ENCODE measurements at regions not wholly inside any gene's neighbourhood (a gene's known extent, or its start where the extent isn't known, plus 50 kb on each side); places are given as distances from the start of the nearest gene placed in this dataset.

GRCh38 chr2:234569776-234570430 is 73.0 kb upstream of the ARL4C start:
- H3K4me3 Mint-ChIP-seq (ENCODE audit: unreplicated experiment) = no peak overlapping the region
- ChIA-PET CTCF (no interaction called here), POLR2A (no interaction called here)
- no TSS peak for BruUV-seq (replicated peaks)
- H3K27me3 ChIP-seq (replicated peaks; ENCODE audit: control insufficient read depth, insufficient read depth, low read length) = no peaks in the 10 kb centered on the region
- H3K4me1 ChIP-seq = no peaks in the 10 kb centered on the region
- H3K4me1 Mint-ChIP-seq (ENCODE audit: low read depth, unreplicated experiment) = no peaks in the 10 kb centered on the region
- DNase-seq = no peak
- H3K9me3 ChIP-seq = no peaks in the 10 kb centered on the region
- peaks cover 2% of the 10 kb centered on the region for H3K27me3 Mint-ChIP-seq (ENCODE audit: insufficient read depth, unreplicated experiment)
- intact Hi-C loops (cut with micrococcal nuclease; ENCODE audit: unreplicated experiment) = no loop called here
- H3K36me3 Mint-ChIP-seq (ENCODE audit: insufficient read depth, unreplicated experiment) = no peaks in the 10 kb centered on the region
- H3K36me3 ChIP-seq (ENCODE audit: control insufficient read depth, insufficient read depth, low read length) = no peaks in the 10 kb centered on the region
- H3K27ac Mint-ChIP-seq (ENCODE audit: unreplicated experiment) = no peak overlapping the region
- TF ChIP-seq, protein P1, sequence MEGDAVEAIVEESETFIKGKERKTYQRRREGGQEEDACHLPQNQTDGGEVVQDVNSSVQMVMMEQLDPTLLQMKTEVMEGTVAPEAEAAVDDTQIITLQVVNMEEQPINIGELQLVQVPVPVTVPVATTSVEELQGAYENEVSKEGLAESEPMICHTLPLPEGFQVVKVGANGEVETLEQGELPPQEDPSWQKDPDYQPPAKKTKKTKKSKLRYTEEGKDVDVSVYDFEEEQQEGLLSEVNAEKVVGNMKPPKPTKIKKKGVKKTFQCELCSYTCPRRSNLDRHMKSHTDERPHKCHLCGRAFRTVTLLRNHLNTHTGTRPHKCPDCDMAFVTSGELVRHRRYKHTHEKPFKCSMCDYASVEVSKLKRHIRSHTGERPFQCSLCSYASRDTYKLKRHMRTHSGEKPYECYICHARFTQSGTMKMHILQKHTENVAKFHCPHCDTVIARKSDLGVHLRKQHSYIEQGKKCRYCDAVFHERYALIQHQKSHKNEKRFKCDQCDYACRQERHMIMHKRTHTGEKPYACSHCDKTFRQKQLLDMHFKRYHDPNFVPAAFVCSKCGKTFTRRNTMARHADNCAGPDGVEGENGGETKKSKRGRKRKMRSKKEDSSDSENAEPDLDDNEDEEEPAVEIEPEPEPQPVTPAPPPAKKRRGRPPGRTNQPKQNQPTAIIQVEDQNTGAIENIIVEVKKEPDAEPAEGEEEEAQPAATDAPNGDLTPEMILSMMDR (IDR thresholded peaks at IDR 0.05; ENCODE audit: insufficient read depth in 1 of 2, low read depth in 1 of 2, low read length in 1 of 2, severe bottlenecking in 1 of 2, unreplicated experiment in 1 of 2) = no peak
- H3K4me3 ChIP-seq (ENCODE audit: low read depth, low read length) = no peak overlapping the region
- no peaks in the 10 kb centered on the region for H3K9me3 Mint-ChIP-seq (ENCODE audit: unreplicated experiment)

GRCh38 chr2:234566622-234567021 is 69.7 kb upstream of the ARL4C start:
- ChIA-PET CTCF (no interaction called here), POLR2A (no interaction called here)
- Histone ChIP-seq H3K36me3 (ENCODE audit: control insufficient read depth, insufficient read depth, low read length) (no peaks in the 10 kb centered on the region), H3K9me3 (no peaks in the 10 kb centered on the region), H3K4me3 (ENCODE audit: low read depth, low read length) (no peak overlapping the region), H3K4me1 (no peaks in the 10 kb centered on the region), H3K27me3 (replicated peaks; ENCODE audit: control insufficient read depth, insufficient read depth, low read length) (no peaks in the 10 kb centered on the region)
- H3K4me1 Mint-ChIP-seq (ENCODE audit: low read depth, unreplicated experiment) = no peaks in the 10 kb centered on the region
- no peak overlapping the region for H3K27ac Mint-ChIP-seq (ENCODE audit: unreplicated experiment)
- peaks cover 2% of the 10 kb centered on the region for H3K27me3 Mint-ChIP-seq (ENCODE audit: insufficient read depth, unreplicated experiment)
- intact Hi-C loops (cut with micrococcal nuclease; ENCODE audit: unreplicated experiment) = no loop called here
- H3K4me3 Mint-ChIP-seq (ENCODE audit: unreplicated experiment) = no peak overlapping the region
- no peak for DNase-seq
- TF ChIP-seq, protein P1 (IDR thresholded peaks at IDR 0.05; ENCODE audit: insufficient read depth in 1 of 2, low read depth in 1 of 2, low read length in 1 of 2, severe bottlenecking in 1 of 2, unreplicated experiment in 1 of 2) = no peak
- peaks cover 4% of the 10 kb centered on the region for H3K9me3 Mint-ChIP-seq (ENCODE audit: unreplicated experiment)
- no TSS peak for BruUV-seq (replicated peaks)
- H3K36me3 Mint-ChIP-seq (ENCODE audit: insufficient read depth, unreplicated experiment) = no peaks in the 10 kb centered on the region

- BruUV-seq (replicated peaks) = no TSS peak
- peaks cover 2% of the 10 kb centered on the region for H3K27me3 Mint-ChIP-seq (ENCODE audit: insufficient read depth, unreplicated experiment)
- POLR2A ChIA-PET = no interaction called here
- H3K36me3 Mint-ChIP-seq (ENCODE audit: insufficient read depth, unreplicated experiment) = no peaks in the 10 kb centered on the region
- CTCF ChIA-PET = interaction anchor here (0.6 kb wide), 1 partner anchor 606 kb away, joined by 3 read pairs; no protein-coding TSS in a partner anchor
- no peak overlapping the region for H3K27ac Mint-ChIP-seq (ENCODE audit: unreplicated experiment)
- DNase-seq = no peak
- H3K9me3 Mint-ChIP-seq (ENCODE audit: unreplicated experiment) = peaks cover 10% of the 10 kb centered on the region
- Histone ChIP-seq H3K4me3 (ENCODE audit: low read depth, low read length) (no peak overlapping the region), H3K27me3 (replicated peaks; ENCODE audit: control insufficient read depth, insufficient read depth, low read length) (no peaks in the 10 kb centered on the region), H3K9me3 (no peaks in the 10 kb centered on the region), H3K4me1 (no peaks in the 10 kb centered on the region), H3K36me3 (ENCODE audit: control insufficient read depth, insufficient read depth, low read length) (no peaks in the 10 kb centered on the region)
- no peaks in the 10 kb centered on the region for H3K4me1 Mint-ChIP-seq (ENCODE audit: low read depth, unreplicated experiment)
- H3K4me3 Mint-ChIP-seq (ENCODE audit: unreplicated experiment) = no peak overlapping the region
- intact Hi-C loops (cut with micrococcal nuclease; ENCODE audit: unreplicated experiment) = no loop called here
- TF ChIP-seq, protein P1 (IDR thresholded peaks at IDR 0.05; ENCODE audit: insufficient read depth in 1 of 2, low read depth in 1 of 2, low read length in 1 of 2, severe bottlenecking in 1 of 2, unreplicated experiment in 1 of 2) = no peak
Measured at GRCh38 chr2:234565842-234566619, 69.2 kb upstream of the ARL4C start.
